GM10847 (cell line): ENCODE measurements at regions not wholly inside any gene's neighbourhood (a gene's known extent, or its start where the extent isn't known, plus 50 kb on each side); places are given as distances from the start of the nearest gene placed in this dataset.

ENCODE experiments used
- POLR2A ChIP-seq: IDR thresholded peaks from 2 replicates; pipeline ENCODE4 v1.6.1; 2011; ENCODE audit not compliant: insufficient read length; ENCODE audit errors: extremely low read depth

DNA sequence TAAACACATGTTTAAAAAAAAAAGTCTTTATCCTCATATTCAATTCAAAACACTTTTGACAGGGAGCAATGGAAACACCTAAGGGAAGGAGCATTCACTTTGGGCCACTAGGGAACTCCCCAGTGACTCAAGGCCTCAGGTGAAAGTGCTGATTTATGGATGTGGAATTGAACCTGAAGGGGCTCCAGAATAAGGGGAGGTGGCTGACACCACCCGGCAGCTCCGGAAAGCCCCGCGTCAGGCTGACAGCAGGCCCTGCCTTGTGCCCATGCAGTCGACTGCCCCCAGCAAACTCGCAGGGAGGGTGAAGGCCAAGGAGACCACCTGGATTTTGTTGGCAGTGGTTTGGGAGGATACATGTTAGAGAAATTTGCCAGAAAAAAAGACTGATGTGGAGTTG, 275.3 kb upstream of the NCKAP5 start:
- TF ChIP-seq POLR2A, result no peak

DNA sequence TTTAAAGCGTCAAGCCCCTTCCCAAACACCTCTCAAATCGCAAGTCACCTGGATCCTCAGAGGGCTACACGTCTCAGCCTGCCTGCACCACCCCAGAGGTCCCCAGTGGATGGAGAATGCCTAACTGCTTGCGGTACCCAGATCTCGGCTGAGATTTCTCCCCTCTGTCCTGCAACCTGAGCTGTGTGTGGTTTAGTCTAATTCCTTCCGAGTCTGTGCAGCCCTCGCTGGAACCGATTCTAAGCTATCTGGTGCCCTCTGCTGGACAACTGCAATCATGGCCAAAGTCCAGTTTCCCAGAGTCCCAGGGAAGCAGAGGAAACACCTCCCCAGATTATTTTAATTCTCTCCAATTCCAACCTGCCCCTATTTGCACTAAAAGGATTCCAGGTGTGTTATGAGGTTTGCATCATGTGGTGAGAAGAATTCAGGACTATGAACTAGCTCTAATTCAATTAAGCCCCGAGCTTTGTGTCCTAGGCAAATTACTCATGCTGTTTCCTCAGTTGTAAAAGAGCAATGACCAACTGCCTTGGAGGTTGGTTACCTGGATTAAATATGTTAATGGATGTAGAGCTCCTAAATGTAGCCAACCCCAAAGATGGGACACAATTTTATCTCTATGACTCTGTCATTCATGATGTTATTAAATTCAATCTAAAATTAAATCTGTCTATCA, 276.1 kb upstream of the NCKAP5 start:
- no peak for TF ChIP-seq POLR2A

DNA sequence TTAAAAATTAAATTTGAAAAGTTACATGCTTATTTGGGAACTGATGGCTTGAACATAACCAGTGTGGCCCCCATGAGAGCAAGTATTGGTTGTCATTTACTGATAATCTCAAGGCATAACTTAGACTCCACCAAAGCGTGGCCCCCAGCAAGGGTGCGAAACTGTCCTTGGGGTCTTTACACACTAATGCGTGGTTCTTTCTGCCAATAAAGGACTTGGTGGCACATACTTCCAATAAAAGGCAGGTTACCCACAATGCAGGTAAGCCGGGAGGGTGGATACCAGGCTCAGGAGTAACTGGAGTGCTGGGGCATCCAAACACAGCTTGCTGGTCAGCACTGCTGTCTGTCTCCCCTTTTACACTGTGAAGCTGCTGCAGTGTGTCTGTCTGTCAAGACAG, 278.2 kb upstream of the NCKAP5 start:
- no peak for TF ChIP-seq POLR2A

DNA sequence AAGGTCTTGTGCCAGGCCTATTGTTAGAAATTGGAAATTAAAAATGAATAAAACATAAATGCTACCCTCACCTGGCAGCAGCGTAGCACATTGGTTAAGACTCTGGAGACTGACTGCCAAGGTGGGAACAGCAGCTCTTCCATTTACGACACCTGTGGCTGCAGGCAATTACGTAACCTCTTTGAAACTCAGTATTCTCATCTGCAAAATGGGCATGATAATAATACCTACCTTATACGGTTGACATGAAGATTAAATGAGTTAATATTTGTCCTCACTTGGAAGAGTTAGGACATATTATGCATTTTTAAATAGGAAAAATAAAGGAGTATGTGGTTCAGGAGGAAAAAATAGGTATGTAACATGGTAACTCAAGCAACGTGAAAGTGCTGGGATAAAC, 279.3 kb upstream of the NCKAP5 start:
- no peak for TF ChIP-seq POLR2A

DNA sequence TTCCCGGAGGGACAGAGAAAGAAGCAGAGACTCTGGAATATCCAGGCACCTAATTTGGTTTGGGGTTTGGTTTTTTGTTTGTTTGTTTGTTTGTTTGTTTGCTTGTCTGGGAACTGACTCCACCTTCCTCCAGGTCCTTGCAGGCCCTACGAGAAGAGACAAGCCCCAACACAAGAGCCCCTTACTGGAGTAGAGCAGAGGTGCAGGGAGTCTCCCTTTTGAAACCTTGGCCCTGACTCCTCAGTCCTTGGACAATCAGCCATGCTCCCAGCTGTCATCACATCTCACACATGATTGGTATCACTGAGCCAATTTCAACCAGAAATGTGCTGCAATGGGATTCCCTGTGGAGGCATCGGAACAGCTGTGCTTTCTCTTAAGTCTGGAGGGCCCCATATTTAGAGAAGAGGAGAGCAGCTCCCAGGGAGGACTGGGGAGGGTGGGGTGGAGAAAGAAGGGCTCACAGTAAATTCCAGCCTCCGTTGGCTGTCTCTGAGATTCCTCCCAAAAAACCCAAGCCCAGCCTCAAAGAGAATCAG, 279.9 kb upstream of the NCKAP5 start:
- no peak for TF ChIP-seq POLR2A

DNA sequence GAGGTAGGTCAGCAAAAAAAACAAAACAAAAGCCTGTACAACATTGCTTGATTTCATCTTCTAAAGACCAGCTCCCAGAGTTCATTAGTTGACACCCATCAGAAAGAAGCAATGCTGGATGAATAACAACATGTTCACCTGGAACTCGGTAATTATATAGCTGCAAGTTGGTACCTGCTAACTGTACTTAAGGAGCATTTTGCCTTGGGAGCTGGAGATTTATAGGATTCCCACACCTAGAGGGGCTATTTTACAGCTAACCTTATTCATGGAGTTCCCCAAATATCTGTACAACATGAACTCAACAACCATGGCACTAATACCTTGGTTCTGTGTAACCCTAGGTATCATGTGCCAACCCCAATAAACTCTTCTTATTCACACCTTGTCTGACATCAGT, 281.1 kb upstream of the NCKAP5 start:
- no peak for TF ChIP-seq POLR2A

DNA sequence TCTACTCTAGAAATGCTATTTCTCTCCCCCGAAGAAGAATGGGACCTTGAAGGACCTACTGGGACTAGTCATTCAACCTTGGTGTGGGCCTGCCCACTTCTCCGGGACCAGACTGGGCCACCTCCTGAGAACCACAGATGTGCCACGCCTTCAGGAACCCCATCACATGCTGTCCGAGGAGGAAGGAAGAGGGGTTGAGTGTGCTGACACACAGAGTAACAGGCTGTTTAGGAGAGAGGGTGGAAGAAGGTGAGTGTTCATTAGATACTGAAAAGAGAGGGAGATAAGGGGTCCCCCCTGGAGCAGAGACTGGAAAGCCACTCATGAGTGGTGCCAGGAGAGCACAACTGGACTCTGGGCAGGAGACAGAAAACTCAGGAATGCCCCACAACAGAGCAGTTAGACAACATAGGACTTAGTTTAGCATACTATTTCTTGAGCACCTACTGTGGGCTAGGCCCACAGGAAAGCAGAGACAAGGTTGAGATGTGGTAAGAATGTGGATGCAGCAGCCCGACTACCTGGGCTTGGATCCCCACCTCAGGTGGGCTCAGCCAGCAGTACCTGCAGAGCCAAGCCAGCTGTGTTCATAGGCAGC, 286.4 kb upstream of the NCKAP5 start:
- no peak for TF ChIP-seq POLR2A

DNA sequence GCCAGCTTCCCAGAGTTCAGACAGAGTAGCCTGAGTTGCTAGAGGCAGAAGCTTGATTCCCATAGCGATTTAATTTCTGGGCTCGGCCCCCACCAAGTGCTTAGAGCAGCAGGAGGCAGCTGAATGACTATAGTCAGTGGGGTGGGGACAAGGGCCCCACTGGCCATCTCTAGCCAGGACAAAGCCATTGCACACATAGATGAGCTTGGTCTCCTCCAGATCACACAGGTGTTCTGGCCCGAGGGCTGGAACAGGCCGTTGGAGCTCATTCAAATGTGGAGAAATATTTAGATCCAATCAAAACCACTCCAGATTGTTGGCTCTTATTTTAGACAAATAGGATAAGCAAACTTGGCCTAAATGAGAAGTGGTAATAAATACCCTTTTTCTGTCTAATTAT, 287.3 kb upstream of the NCKAP5 start:
- TF ChIP-seq POLR2A, result no peak

DNA sequence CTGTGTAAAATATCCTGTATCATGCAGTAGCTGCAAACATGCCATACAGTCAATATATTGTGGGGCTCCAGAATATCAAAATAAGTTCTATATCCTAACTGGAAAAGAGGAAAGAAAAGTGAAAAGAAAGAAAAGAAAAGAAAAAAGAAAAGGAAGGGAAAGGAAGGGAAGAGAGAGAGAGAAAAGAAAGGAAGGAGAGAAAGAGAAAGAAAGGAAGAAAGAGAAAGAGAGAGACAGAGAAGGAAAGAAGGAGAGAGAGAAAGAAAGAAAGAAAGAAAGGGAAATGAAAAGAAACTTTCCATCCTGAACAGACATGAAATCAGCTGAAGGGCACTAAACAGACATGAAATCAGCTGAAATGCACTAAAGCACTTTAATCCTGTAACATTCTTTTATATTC, 288.4 kb upstream of the NCKAP5 start:
- TF ChIP-seq POLR2A, result no peak

DNA sequence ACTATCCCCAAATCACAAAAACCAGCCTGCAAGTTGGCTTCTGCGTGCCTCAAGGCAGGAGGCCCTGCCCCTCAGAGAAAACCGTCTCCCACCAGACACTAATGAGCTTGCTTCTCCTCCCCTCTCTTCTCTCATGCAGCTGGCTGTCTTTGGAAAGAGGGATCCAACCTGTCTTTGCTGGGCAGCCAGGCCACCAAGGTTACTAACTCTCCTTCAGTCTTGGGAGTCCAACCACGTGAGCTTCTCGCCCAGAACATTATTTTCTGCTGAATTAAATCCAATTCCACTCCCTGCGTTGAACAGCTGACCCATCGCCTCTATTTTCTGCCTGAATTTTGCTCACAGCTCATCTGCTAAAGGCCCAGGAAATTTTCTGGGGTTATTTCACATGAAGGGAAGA, 291.3 kb upstream of the NCKAP5 start:
- no peak for TF ChIP-seq POLR2A

DNA sequence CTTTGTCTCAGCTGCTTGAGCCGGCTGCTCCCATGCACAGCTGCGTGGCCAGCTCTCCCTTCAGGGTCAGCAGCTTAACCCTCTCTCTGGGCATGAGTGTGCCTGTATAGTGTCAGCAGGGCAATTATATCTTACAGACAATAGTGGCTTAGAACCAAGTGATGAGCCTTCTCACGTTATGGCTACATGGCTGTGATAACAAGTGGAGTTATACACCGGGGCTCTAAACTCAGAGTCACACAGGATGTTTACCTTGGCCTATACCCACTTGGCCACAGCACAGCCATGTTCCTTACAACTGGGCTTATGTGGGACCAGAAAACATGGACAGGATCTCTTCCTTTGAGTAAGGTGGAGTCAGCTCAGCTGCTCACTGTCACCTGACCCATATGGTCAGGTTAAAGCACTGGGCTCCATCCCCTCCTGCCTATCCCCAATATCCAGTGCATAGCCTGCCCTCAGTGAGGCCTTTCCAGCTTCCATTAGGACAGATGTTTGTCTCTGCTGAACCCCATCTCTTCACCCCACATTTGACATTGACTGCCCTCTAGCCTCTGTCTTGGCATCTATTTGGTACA, 294.2 kb upstream of the NCKAP5 start:
- no peak for TF ChIP-seq POLR2A

DNA sequence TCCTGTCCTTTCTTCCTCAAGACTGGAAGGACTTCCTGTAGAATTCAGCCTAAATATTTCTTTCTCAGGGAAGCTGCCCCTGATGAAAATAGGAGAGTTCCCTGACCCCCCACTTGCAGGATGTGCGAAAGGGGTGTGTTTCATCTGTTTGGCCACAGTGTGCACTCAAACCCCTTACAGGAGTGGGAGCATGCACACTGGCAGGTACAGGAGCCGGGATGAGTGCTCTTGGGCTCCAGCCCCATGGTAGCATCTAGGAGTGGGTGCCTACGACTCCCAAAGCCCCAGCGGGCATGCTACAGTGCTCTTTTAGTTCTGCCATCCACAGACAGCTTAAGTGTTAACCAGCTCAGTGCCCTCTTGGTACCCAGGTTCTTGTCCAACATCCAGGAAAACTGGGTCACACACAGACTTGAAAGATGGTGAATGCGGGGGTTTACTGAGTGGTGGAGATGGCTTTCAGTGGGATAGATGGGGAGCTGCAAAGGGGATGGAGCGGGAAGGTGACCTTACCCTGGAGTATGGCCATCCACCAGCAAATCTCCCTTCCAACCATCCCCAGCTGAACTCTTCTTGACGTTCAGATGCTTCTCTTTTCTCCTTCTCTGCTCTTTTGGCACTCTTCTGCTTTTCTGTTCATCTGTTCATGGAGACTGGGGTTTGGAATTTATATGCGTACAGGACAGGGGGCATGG, 295.0 kb upstream of the NCKAP5 start:
- no peak for TF ChIP-seq POLR2A

DNA sequence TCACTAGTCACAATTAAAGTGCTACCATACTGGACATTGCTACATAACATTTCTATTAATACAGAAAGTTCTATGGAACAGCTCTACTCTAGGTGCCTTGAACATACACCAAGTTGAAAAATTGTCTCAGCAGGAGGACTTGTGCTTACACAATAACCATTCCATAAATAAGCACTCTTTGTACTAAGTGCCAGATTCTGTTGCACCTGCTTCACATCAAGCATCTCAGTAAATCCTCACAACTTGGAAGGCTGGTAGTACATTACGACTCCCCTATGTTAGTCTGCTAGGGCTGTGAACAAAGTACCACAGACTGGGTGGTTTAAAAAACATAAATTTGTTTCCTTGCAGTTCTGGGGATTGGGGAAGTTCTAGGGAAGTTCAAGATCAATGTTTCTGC, 296.9 kb upstream of the NCKAP5 start:
- no peak for TF ChIP-seq POLR2A

DNA sequence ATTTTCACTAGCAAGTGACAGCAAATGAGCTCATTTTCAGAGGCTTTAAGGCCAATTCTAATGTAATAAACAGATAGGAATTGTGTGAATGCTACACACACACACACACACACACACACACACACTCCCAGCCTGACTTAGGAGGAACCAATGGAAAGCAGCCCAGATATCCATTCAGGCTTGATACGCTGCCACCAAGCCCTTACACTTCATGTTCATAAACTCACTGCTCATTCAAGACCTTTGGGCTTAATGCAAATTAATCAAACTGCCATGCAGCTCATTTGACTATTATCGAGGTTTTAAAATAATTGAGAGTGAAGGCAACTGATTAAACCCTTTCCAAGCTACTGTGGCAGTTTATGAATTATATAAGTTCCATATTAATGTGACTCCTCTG, 298.9 kb upstream of the NCKAP5 start:
- no peak for TF ChIP-seq POLR2A

DNA sequence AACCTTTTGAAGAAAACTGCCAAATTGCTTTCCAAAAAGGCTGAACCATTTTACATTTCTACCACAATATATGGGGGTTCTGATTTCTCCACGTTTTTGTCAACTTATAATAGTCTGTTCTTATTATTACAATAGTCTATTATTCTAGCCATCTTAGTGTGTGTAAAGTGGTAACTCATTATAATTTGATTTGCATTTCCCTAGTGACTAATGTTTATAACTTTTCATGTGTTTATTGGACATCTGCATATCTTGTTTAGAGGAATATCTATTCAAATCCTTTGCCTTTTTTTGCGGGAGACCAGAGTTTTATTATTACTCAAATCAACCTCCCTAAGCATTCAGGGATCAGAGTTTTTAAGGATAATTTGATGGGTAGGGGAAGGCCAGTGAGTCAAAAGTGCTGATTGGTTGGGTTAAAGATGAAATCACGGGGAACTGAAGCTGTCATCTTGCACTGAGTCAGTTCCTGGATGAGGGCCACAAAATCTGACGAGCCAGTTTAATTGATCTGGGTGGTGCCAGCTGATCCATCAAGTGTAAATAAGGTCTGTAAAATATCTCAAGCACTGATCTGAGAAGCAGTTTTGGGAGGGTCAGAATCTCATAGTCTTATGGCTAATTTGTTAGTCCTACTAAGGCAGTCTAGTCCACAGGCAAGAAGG, 303.4 kb upstream of the NCKAP5 start:
- TF ChIP-seq POLR2A, result no peak

DNA sequence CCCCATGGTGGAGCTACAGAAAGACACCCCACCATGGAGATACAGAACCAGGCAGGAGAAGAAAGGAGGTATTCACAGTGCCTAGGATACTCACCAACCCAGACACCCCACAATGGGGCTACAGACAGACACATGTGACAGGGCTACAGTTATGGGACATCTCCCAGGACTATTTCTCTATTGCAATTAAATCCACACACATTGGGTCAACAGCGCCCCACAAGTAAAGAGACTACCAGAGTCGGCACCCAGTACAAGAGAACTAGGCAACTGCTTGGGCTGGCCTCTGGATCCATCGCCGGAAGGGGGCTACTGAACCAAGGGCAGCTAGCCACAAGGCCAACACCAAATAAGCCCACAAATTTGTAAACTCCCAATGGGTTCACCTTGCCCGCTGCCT, 310.1 kb upstream of the NCKAP5 start:
- no peak for TF ChIP-seq POLR2A

DNA sequence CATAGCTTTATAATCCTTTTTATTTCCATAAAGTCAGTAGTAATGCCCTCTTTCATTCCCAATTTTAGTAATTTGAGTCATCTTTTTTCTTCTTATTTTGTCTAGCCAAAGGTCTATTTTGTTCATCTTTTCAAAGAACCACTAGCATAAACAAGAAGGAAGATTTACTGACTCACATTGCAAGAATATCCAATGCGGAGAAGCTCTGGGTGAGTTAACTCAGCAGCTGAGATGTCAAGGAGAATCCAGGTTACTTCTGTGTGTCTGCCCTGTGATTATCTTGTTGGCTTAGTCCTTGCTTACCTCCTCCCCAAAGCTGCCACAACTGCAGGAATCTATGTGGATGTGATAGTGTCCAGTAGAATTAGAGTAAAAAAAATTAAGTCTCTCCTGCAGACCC, 311.4 kb upstream of the NCKAP5 start:
- TF ChIP-seq POLR2A, result no peak
